Omental fat pad (tissue), 3 donors: ENCODE measurements at regions not wholly inside any gene's neighbourhood (a gene's known extent, or its start where the extent isn't known, plus 50 kb on each side); places are given as distances from the start of the nearest gene placed in this dataset.

Experiments
- ATAC-seq: fragments of 150-250 bp; one replicate; pipeline ENCODE4 v1.9.1; 2016; ENCODE audit warnings: mild to moderate bottlenecking, moderate library complexity; ENCODE audit not compliant: low FRiP score
- DNase-seq: peaks from one replicate; pipeline ENCODE4 v3.0.0-alpha.2; 2019; ENCODE audit warnings: low spot score
- CTCF ChIP-seq, 3 donors: fragments of 450-650 bp; IDR thresholded peaks; one replicate each; pipeline ENCODE4 v1.5.1; 2016 to 2017; ENCODE audit warnings: antibody characterized with exemption in 3 of 3, mild to moderate bottlenecking in 3 of 3, moderate library complexity in 2 of 3

- ATAC-seq (no peak), DNase-seq (no peak)
- no peak for TF ChIP-seq CTCF (IDR thresholded peaks at IDR 0.05)
These were observed 113.4 kb upstream of the TRIM2 start for GRCh38 chr4:153090670-153091385.

GRCh38 chr4:153093396-153093795, 110.8 kb upstream of the TRIM2 start:
- DNase-seq = no peak
- ATAC-seq = no peak
- TF ChIP-seq CTCF (IDR thresholded peaks at IDR 0.05) = no peak

GRCh38 chr4:153093802-153094201, 110.4 kb upstream of the TRIM2 start:
- ATAC-seq (no peak), DNase-seq (no peak)
- TF ChIP-seq CTCF (IDR thresholded peaks at IDR 0.05) = no peak

- no peak for TF ChIP-seq CTCF (IDR thresholded peaks at IDR 0.05)
- no peak for ATAC-seq
- no peak for DNase-seq
These were observed 109.8 kb upstream of the TRIM2 start for GRCh38 chr4:153094435-153094834.

- TF ChIP-seq CTCF (IDR thresholded peaks at IDR 0.05) = no peak
- ATAC-seq (no peak), DNase-seq (no peak)
These were observed 108.6 kb upstream of the TRIM2 start for GRCh38 chr4:153095448-153096204.

- DNase-seq = no peak
- ATAC-seq = no peak
- TF ChIP-seq CTCF (IDR thresholded peaks at IDR 0.05) = no peak
These were observed 107.9 kb upstream of the TRIM2 start for GRCh38 chr4:153096344-153096743.

- TF ChIP-seq CTCF (IDR thresholded peaks at IDR 0.05) = no peak
- no peak for ATAC-seq
- DNase-seq = no peak
These were observed 105.8 kb upstream of the TRIM2 start for GRCh38 chr4:153098427-153098826.
